ENCODE measurements at regions not wholly inside any gene's neighbourhood (a gene's known extent, or its start where the extent isn't known, plus 50 kb on each side); places are given as distances from the start of the nearest gene placed in this dataset.
"Not testable (repeated sequence)": the region's sequence is repeated elsewhere in the genome, so short reads cannot be mapped to it uniquely, and the experiment has no call there.

GRCh38 chr2:8502316-8502715, 179.5 kb upstream of the ID2 start:
- Mint-ChIP-seq H3K27me3 (ENCODE audit: low read depth) (peaks cover 6% of the 10 kb centered on the region), H3K4me1 (peaks cover 7% of the 10 kb centered on the region), H3K9me3 (no peaks in the 10 kb centered on the region), H3K4me3 (no peak overlapping the region), H3K36me3 (ENCODE audit: low read depth) (no peaks in the 10 kb centered on the region), H3K27ac (no peak overlapping the region)
- TF ChIP-seq CTCF (IDR thresholded peaks at IDR 0.05; ENCODE audit: unreplicated experiment in 3 of 3), result no peak

GRCh38 chr2:8505311-8505920, 176.4 kb upstream of the ID2 start:
- peaks cover 2% of the 10 kb centered on the region for H3K27me3 Mint-ChIP-seq (ENCODE audit: low read depth)
- peaks cover 2% of the 10 kb centered on the region for H3K4me1 Mint-ChIP-seq
- no peak overlapping the region for H3K4me3 Mint-ChIP-seq
- H3K9me3 Mint-ChIP-seq, result peaks cover 17% of the 10 kb centered on the region
- H3K27ac Mint-ChIP-seq, result peak overlapping the region in 1 of 3 experiments; percentile 42
- TF ChIP-seq CTCF (IDR thresholded peaks at IDR 0.05; ENCODE audit: unreplicated experiment in 3 of 3), result no peak
- H3K36me3 Mint-ChIP-seq (ENCODE audit: low read depth), result peaks cover 5% of the 10 kb centered on the region

GRCh38 chr2:8506746-8507145, 175.1 kb upstream of the ID2 start:
- no peak for TF ChIP-seq CTCF (IDR thresholded peaks at IDR 0.05; ENCODE audit: unreplicated experiment in 3 of 3)

GRCh38 chr2:8508766-8509165, 173.1 kb upstream of the ID2 start:
- peaks cover 29% of the 10 kb centered on the region for H3K9me3 Mint-ChIP-seq
- H3K36me3 Mint-ChIP-seq (ENCODE audit: low read depth), result peaks cover 9% of the 10 kb centered on the region
- H3K4me1 Mint-ChIP-seq, result no peaks in the 10 kb centered on the region
- H3K4me3 Mint-ChIP-seq, result no peak overlapping the region
- H3K27me3 Mint-ChIP-seq (ENCODE audit: low read depth), result peaks cover 4% of the 10 kb centered on the region
- no peak overlapping the region for H3K27ac Mint-ChIP-seq
- TF ChIP-seq CTCF (IDR thresholded peaks at IDR 0.05; ENCODE audit: unreplicated experiment in 3 of 3), result no peak

More at GRCh38 chr2:8506746-8507145, 175.1 kb upstream of the ID2 start:
- peaks cover 24% of the 10 kb centered on the region for H3K9me3 Mint-ChIP-seq
- no peaks in the 10 kb centered on the region for H3K4me1 Mint-ChIP-seq
- peaks cover 9% of the 10 kb centered on the region for H3K36me3 Mint-ChIP-seq (ENCODE audit: low read depth)
- no peak overlapping the region for H3K27ac Mint-ChIP-seq
- H3K4me3 Mint-ChIP-seq, result no peak overlapping the region
- peaks cover under 1% of the 10 kb centered on the region for H3K27me3 Mint-ChIP-seq (ENCODE audit: low read depth)

- Mint-ChIP-seq H3K4me1 (no peaks in the 10 kb centered on the region), H3K27ac (no peak overlapping the region), H3K36me3 (ENCODE audit: low read depth) (peaks cover 9% of the 10 kb centered on the region), H3K9me3 (peaks cover 29% of the 10 kb centered on the region), H3K27me3 (ENCODE audit: low read depth) (peaks cover 6% of the 10 kb centered on the region), H3K4me3 (no peak overlapping the region)
- no peak for TF ChIP-seq CTCF (IDR thresholded peaks at IDR 0.05; ENCODE audit: unreplicated experiment in 3 of 3)
These were observed 172.2 kb upstream of the ID2 start for GRCh38 chr2:8509621-8510020.

GRCh38 chr2:8510055-8510454, 171.8 kb upstream of the ID2 start:
- H3K36me3 Mint-ChIP-seq (ENCODE audit: low read depth); H3K27ac Mint-ChIP-seq; H3K27me3 Mint-ChIP-seq (ENCODE audit: low read depth); H3K4me1 Mint-ChIP-seq; H3K4me3 Mint-ChIP-seq: not testable (repeated sequence)
- peaks cover 29% of the 10 kb centered on the region for H3K9me3 Mint-ChIP-seq

All from nephron (organoid).